KBM-7 (cell line): ENCODE measurements at regions not wholly inside any gene's neighbourhood (a gene's known extent, or its start where the extent isn't known, plus 50 kb on each side); places are given as distances from the start of the nearest gene placed in this dataset.

ENCODE experiments used
- DNase-seq: peaks from one replicate; pipeline ENCODE4 v3.0.0-alpha.2; 2015
- in situ Hi-C: fragments of 300-500 bp; cut with MboI; formaldehyde crosslinking; loops from 2 replicates; pipeline ENCODE4 v1.14.3; 2020; ENCODE audit warnings: low sequenced_read_pairs, low pct_unique_long_range_greater_than_20kb, mixed read lengths

GRCh38 chr12:132397934-132398385 is 68.6 kb upstream of the GALNT9 start:
- in situ Hi-C loops, result no loop called here
- DNase-seq, result no peak

- in situ Hi-C loops, result no loop called here
- no peak for DNase-seq
These were observed 68.0 kb upstream of the GALNT9 start for GRCh38 chr12:132397152-132397933.

DNA sequence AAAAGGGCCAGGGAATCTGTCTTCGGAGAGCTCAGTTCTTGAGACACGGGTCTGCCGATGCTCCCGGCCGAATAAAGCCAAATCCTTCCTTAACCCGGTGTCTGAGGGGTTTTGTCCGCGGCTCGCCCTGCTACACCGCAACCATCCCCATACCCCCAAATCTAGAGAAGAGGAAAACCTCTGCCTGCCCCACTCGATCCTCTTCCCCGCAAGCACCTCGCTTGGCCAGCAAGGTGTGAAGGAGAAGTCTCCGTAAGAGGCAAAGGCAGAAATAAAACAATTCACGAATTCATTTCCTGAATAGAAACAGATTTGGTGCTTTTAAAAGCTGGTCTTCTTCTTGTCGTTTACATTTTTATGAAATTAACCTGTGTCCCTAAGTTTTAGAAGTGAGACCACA is 67.3 kb upstream of the GALNT9 start:
- DNase-seq, result no peak
- in situ Hi-C loops, result no loop called here

DNA sequence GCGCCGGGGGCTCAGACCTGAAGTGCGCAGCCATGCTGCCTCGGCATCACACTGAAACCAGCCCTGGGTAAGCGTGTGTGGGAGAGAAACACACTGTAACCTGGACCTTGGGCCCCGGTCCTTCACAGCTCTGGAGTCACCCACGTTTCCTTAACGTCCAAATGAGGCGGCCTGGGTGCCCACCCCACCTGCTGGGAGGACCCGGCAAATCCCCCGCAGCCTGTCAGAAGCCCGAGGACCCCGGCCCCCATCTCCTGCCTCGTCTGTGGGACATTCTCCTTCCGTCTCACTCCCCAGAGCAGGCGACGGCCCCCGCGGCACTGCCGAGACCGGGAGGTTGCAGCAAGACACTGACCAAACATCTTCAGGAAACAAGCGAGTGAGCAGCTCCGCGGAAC is 66.5 kb upstream of the GALNT9 start:
- no peak for DNase-seq
- in situ Hi-C loops, result no loop called here

DNA sequence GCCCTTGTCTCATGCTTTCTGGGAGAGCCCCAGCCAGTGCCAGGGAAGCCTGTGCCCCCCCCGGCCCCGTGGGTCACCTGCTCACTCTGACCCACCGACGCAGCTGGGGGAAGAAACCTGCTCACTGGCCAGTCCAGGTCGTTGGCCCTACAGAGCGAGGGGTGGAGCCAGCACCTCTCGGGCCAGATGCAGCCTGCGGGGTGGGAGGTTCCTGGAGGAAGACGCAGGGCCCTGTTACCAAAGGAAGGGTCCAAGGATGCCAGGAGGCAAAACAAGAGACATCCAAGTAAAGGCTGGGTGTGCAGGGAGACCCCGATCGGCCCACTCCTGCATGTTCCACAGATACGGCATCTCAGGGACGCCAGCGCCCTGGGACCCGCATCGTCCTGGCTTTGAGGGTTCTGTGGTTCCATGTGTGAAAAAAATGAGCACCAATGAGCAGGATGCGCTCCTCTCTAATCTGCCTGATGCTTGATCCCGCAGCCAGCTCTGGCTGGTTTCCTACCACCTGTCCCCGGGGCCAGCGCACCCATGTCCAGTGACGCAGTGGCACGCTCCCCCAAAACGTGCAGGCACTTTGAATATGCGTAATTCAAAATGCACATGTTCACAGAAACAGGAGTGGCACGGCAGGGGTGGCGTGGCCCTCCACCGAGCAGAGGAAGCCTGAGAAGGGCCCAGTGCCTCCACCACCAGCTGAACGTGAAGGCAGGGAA is 66.0 kb upstream of the GALNT9 start:
- no peak for DNase-seq
- in situ Hi-C loops, result no loop called here

GRCh38 chr12:132393991-132394949 is 64.9 kb upstream of the GALNT9 start:
- DNase-seq, result no peak
- in situ Hi-C loops, result no loop called here

- DNase-seq, result no peak
- in situ Hi-C loops, result no loop called here
These were observed 63.9 kb upstream of the GALNT9 start for GRCh38 chr12:132393245-132393795.

GRCh38 chr12:132392389-132393244 is 63.2 kb upstream of the GALNT9 start:
- in situ Hi-C loops, result no loop called here
- DNase-seq, result no peak

GRCh38 chr12:132391326-132392041 is 62.1 kb upstream of the GALNT9 start:
- in situ Hi-C loops, result no loop called here
- DNase-seq, result no peak

GRCh38 chr12:132390287-132391076 is 61.1 kb upstream of the GALNT9 start:
- no peak for DNase-seq
- in situ Hi-C loops, result no loop called here

- in situ Hi-C loops, result no loop called here
- no peak for DNase-seq
These were observed 60.3 kb upstream of the GALNT9 start for GRCh38 chr12:132389526-132390286.

GRCh38 chr12:132389026-132389425 is 59.6 kb upstream of the GALNT9 start:
- in situ Hi-C loops, result no loop called here
- no peak for DNase-seq

DNA sequence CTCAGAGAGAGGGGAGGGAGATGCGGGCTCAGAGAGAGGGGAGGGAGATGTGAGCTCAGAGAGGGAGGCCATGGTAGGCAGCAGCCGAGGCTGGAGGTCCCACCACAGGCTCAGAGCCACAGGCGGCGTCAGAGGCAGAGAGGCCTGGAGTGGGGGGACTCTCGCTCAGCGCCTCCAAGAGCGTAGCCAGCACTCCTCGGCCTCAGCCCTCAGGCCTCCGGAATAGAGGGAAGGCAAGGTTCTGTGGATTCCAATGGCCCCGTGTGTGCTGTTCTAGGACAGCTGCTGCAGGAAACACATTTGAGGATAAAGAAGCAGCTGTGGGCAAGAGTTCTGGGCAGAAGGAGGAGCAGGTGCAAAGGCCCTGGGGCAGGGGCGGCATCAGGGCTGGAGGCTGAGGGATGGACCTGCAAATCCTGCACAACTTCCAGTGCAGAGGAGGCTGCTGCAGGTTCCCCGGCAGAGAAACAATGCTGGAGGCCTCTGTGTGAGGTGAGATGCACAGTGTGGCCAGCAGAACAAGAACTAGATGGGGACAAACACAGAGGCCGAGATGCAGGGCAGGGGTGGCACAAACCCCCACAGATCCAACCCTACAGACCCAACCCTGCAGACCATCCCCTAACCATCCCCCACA is 59.1 kb upstream of the GALNT9 start:
- in situ Hi-C loops, result no loop called here
- DNase-seq, result no peak

DNA sequence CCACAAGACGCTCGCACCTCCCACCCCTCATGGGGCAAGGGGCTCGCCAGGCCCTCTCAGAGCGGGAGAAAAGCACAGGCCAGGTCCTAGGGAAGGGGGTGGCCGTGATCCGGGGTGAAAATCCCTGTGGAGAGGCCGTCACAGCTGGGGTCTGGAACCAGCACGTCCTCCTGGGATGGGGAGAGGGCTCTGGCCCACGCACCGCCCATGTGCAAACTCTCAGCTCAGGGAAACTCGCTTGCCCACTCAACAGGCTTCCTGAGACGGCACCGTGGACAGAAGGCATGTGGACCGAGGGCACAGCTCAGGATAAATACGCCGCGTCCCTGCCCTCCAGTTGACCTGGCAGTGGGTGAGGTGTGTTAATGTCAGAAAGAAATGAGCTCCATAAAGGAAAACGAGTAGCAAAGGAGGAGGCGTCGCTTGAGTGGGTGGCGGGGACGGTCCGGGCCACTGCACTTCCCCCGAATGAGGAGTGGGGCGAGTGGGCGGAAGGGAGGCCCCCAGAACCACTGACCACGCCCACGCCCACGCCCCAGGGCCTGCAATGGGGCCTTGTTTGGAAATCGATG is 57.6 kb upstream of the GALNT9 start:
- DNase-seq, result no peak
- in situ Hi-C loops, result no loop called here

GRCh38 chr12:132385923-132386751 is 56.7 kb upstream of the GALNT9 start:
- DNase-seq, result no peak
- in situ Hi-C loops, result no loop called here
